ENCODE measurements at regions not wholly inside any gene's neighbourhood (a gene's known extent, or its start where the extent isn't known, plus 50 kb on each side); places are given as distances from the start of the nearest gene placed in this dataset.

- 83 to 86% methylated on average over 4 of the region's 4 CpGs for WGBS, 2 donors
- no peak for TF ChIP-seq CTCF (IDR thresholded peaks at IDR 0.05)
- no peak for TF ChIP-seq POLR2A (IDR thresholded peaks at IDR 0.05)
- DNase-seq (ENCODE audit: low spot score in 2 of 2), result no peak
- H3K4me3 ChIP-seq (ENCODE audit: low read depth, poor library complexity, severe bottlenecking), result no peak overlapping the region
- intact Hi-C loops (cut with DNase I; ENCODE audit: low total_unique reads), result no loop called here
Measured at GRCh38 chr3:117096549-117096948, 387.0 kb downstream of the TUSC7 start.

GRCh38 chr3:117097351-117097750 is 387.8 kb downstream of the TUSC7 start:
- TF ChIP-seq POLR2A (IDR thresholded peaks at IDR 0.05) (no peak), CTCF (IDR thresholded peaks at IDR 0.05) (no peak)
- intact Hi-C loops (cut with DNase I; ENCODE audit: low total_unique reads), result no loop called here
- no peak overlapping the region for H3K4me3 ChIP-seq (ENCODE audit: low read depth, poor library complexity, severe bottlenecking)
- no peak for DNase-seq (ENCODE audit: low spot score in 2 of 2)

GRCh38 chr3:117101697-117102096 is 392.1 kb downstream of the TUSC7 start:
- H3K4me3 ChIP-seq (ENCODE audit: low read depth, poor library complexity, severe bottlenecking), result no peak overlapping the region
- WGBS, 2 donors, result 67 to 88% methylated on average over 1 of the region's 1 CpG
- DNase-seq (ENCODE audit: low spot score in 2 of 2), result no peak
- TF ChIP-seq POLR2A (IDR thresholded peaks at IDR 0.05) (no peak), CTCF (IDR thresholded peaks at IDR 0.05) (no peak)
- intact Hi-C loops (cut with DNase I; ENCODE audit: low total_unique reads), result no loop called here

GRCh38 chr3:117102426-117102825 is 392.8 kb downstream of the TUSC7 start:
- TF ChIP-seq POLR2A (IDR thresholded peaks at IDR 0.05) (no peak), CTCF (IDR thresholded peaks at IDR 0.05) (no peak)
- DNase-seq (ENCODE audit: low spot score in 2 of 2), result no peak
- no peak overlapping the region for H3K4me3 ChIP-seq (ENCODE audit: low read depth, poor library complexity, severe bottlenecking)
- intact Hi-C loops (cut with DNase I; ENCODE audit: low total_unique reads), result no loop called here
- WGBS, 2 donors, result 66 to 72% methylated on average over 3 of the region's 3 CpGs

GRCh38 chr3:117103675-117104074 is 394.1 kb downstream of the TUSC7 start:
- no peak for TF ChIP-seq CTCF (IDR thresholded peaks at IDR 0.05)
- TF ChIP-seq POLR2A (IDR thresholded peaks at IDR 0.05), result no peak
- DNase-seq (ENCODE audit: low spot score in 2 of 2), result no peak
- intact Hi-C loops (cut with DNase I; ENCODE audit: low total_unique reads), result no loop called here
- H3K4me3 ChIP-seq (ENCODE audit: low read depth, poor library complexity, severe bottlenecking), result no peak overlapping the region
- WGBS, 2 donors, result 40 to 41% methylated on average over 3 of the region's 3 CpGs

- TF ChIP-seq CTCF (IDR thresholded peaks at IDR 0.05), result no peak
- TF ChIP-seq POLR2A (IDR thresholded peaks at IDR 0.05), result no peak
- no peak for DNase-seq (ENCODE audit: low spot score in 2 of 2)
- 67 to 68% methylated on average over 2 of the region's 2 CpGs for WGBS, 2 donors
- intact Hi-C loops (cut with DNase I; ENCODE audit: low total_unique reads), result no loop called here
- H3K4me3 ChIP-seq (ENCODE audit: low read depth, poor library complexity, severe bottlenecking), result no peak overlapping the region
Measured at GRCh38 chr3:117104381-117104780, 394.8 kb downstream of the TUSC7 start.

All from lower leg skin (tissue), 4 donors.